ENCODE measurements at regions not wholly inside any gene's neighbourhood (a gene's known extent, or its start where the extent isn't known, plus 50 kb on each side); places are given as distances from the start of the nearest gene placed in this dataset.
"Not testable (repeated sequence)": the region's sequence is repeated elsewhere in the genome, so short reads cannot be mapped to it uniquely, and the experiment has no call there.

- not testable (repeated sequence) for DNase-seq
These were observed 706.8 kb downstream of the TMEM121 start for GRCh38 chr14:106233191-106233590.

DNA sequence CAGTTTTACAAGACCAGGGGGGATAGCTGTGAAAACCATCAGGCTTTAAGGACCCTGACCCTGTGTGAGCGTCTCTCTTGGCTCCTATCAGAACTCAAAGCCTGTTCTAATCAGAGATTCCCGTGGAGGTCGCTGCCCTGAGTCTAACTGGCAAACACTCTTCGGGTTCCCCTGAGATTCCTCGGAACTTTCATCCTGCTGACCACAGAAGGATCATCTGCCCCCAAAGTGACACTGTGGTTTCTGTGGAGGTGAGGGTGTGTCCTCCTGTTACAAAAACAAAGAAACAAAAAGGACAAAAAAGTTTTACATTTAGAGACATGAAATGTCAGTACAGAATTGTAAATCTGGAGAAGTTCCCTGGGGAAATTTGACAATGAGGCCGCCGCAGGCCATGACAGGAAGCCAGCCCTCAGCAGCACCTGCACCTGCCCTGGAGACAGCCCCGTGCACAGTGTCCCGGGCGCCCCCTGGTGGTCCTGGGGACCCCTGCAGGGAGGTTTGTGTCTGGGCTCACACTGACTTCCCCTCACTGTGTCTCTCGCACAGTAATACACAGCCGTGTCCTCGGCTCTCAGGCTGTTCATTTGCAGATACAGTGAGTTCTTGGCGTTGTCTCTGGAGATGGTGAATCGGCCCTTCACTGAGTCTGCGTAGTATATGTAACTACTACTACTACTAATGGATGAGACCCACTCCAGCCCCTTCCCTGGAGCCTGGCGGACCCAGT, 708.3 kb downstream of the TMEM121 start:
- not testable (repeated sequence) for DNase-seq

- no peak for DNase-seq
These were observed 709.2 kb downstream of the TMEM121 start for GRCh38 chr14:106235356-106236159.

DNA sequence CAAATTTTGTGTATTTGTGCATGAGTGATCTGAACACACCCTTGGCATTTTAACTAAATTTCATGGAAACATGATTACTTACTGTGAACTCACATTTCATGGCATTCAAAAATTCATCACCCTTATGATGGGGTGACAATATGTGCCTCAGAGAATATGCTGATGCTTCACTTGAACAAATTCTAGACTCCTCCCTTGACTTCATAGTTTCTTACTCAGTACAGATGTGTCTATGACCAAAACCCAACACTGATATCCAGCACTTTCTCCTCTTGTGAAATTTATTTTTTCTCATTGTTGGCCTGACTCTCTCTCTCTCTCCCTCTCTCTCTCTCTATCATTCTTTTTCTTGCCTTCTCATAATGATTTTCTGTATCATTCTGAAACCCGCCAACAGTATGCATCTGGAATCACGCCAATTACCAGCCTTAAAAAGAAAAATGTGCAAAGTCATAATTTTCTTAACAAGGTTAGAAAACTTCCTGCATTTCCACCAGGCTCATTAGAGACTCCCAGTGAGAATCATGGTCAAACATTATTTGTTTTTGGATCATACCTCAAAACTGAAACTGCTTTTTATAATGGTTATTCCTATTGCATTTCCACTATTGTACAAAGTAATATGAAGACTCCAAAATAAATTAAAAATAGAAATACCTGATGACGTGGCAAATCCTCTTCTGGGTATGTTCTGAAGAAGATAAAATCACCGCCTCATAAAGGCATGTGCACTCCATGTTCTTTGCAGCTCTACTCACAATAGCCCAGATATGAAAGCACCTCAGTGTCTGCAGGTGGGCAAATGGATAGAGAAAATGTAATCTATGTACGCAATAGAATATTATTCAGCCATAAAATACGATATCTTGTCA, 722.2 kb downstream of the TMEM121 start:
- DNase-seq: no peak

DNA sequence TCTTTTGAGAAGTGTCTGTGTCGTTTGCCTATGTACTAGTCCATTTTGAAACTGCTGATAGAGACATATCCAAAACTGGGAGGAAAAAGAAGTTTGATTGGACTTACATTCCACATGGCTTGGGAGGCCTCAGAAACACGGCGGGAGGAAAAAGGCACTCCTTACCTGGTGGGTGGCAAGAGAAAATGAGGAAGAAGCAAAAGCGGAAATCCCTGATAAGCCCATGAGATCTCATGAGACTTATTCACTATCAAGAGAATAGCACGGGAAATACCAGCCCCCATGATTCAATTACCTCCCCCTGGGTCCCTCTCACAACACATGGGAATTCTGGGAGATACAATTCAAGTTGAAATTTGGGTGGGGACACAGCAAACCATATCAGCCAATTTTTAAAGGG, 727.6 kb downstream of the TMEM121 start:
- DNase-seq: not testable (repeated sequence)

- DNase-seq: peak; percentile 24
These were observed 731.2 kb downstream of the TMEM121 start for GRCh38 chr14:106257569-106257994.

- DNase-seq: no peak
These were observed 741.8 kb downstream of the TMEM121 start for GRCh38 chr14:106268013-106268727.

DNA sequence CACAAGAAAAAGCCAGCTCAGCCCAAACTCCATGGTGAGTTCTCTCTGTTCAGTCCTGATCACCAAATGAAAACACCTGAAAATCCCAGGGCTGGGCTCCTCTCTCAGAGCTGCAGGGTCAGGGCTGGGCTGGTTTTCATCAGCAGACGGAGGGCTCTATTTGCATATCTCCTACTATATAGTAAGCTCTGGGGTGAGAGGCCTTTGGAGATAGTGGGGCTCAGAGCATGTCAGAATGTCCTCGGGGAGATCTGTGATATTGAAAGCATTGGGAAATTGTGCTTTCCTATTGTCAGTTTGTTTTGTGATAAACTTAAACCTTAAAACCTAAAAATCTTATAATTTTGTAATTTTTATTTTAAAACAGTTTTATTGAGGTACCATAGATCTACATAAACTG, 742.6 kb downstream of the TMEM121 start:
- DNase-seq: no peak

DNA sequence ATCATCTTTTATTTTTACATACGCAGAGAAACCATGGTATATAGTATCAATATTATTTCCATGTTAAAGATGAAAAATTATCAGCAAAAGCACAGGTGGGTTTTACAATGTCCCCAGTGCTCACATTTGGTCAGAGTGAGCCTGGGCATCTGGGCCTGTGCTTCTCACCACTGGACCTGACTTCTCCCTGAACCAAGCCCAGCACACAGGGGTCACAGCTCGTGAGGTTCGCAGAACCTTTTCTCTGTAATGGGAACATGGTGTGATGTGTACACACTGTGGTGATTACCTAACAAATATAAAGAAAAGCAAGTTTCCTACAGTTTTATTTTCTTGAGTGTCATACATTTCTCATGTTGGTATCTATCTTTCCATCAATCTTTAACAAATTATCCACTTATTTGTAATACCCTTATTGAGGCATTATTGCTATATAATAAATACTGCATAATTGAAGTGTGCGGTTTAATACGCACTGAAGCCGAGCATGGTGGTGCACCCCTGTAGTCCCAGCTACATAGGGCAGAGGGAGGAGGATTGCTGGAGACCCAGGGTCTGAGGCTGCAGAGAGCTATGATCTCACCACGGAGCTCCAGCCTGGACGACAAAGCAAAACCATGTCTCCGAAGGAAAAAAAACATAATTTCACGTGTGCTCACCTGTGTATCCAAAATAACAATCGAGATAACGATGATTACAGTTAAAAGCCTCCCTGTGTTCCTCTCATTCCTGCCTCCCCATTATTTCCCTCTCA, 743.2 kb downstream of the TMEM121 start:
- DNase-seq: no peak

DNA sequence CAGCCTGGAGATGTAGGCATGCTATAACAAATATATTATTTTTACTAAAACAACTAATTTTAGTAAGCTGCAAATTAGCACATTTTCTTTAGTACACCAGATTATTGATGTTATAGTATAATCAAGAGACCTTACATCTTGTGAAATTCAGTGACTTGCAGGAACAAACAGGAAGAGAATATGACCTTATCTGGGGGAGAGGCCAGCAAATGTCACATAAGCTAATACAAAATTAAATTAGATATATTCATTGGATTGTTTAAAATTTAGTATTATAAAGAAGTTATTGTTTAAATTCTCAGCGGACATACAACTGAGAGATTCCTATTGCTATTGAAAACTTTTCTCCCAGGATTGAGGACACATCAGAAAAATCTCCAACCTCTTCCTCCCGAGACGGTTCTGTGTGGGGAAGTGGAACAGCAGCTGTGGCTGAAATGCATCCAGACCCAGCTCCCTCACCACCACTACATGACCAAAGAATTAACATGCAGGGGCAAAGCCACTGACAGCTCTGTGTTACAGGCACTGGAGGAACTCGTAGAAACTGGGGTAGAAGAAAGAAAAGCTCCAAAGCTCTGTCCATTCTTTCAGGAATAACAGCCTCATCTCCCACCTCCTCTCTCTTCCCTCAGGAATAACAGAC, 744.2 kb downstream of the TMEM121 start:
- DNase-seq: not testable (repeated sequence)

GRCh38 chr14:106276326-106277267, 750.2 kb downstream of the TMEM121 start:
- no peak for DNase-seq

DNA sequence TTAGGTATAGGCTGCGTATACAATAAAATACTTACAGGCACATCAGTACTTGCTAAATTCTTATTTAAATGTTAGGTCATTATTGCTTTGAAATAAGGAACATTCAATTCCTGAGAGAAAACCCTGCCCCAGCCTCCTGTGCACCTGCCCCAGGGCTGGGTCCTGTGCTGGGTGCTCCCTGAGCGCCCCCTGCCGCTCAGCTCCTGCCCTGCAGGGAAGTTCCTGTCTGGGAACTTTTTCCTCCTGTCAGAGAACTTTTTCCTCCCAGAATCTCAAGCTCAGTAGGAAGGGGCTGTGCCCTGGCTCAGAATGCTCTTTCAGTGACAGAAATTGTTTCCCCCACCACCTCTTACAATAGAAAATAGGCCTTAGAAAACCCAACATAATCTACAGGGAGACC, 751.1 kb downstream of the TMEM121 start:
- no peak for DNase-seq

GRCh38 chr14:106280876-106281275, 754.5 kb downstream of the TMEM121 start:
- no peak for DNase-seq

- DNase-seq: no peak
These were observed 760.4 kb downstream of the TMEM121 start for GRCh38 chr14:106286697-106287290.

- no peak for DNase-seq
These were observed 761.1 kb downstream of the TMEM121 start for GRCh38 chr14:106287506-106287905.

- no peak for DNase-seq
These were observed 765.2 kb downstream of the TMEM121 start for GRCh38 chr14:106291626-106292025.

GRCh38 chr14:106294324-106294723, 767.9 kb downstream of the TMEM121 start:
- DNase-seq: no peak

DNA sequence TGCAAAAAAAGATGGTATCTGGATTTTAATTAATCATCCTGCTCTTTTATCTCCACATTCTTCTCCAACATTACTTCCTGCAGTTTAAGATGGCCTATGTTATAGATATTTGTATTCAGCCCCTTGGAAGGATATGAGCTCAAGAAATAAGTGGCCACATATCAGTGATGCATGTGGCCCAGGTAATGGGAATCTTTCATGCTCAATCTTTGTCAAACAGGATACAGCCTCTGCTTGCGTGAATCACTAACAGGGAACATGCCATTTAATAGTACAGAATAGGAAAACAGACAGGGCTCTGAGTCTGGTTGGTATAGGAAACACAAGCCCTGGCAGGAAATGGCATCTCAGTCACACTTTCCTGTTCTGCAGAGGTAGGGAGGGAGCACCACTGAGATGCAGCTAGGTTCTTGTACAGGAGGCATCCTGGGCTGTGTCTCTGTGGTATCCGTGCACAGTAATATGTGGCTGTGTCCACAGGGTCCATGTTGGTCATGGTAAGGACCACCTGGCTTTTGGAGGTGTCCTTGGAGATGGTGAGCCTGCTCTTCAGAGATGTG, 774.6 kb downstream of the TMEM121 start:
- not testable (repeated sequence) for DNase-seq

DNA sequence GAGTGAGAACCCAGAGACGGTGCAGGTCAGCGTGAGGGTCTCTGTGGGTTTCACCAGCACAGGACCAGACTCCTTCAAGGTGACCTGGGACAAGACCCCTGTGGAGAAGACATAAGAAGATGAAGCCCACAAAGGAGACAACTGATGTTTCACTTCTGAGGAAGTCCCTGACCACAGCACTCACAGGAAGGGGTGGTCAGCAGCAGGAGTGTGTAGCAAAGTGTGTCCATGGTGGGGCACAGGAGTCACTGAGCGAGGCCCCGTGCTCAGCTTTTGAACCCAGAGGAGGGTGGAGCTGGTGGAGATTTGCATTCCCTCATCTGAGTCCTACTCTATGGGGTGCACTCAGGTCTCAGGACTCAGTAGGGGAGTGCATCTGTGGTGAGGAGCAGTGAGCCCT, 775.2 kb downstream of the TMEM121 start:
- not testable (repeated sequence) for DNase-seq
